Peyer's patch (tissue), 4 donors: ENCODE measurements at regions not wholly inside any gene's neighbourhood (a gene's known extent, or its start where the extent isn't known, plus 50 kb on each side); places are given as distances from the start of the nearest gene placed in this dataset.

ENCODE experiments used
- POLR2A ChIP-seq, 2 donors: fragments of 450-650 bp; IDR thresholded peaks; one replicate each; pipeline ENCODE4 v1.5.1; 2017; ENCODE audit warnings: antibody characterized with exemption in 2 of 2, mild to moderate bottlenecking in 2 of 2, moderate library complexity in 2 of 2
- TF ChIP-seq, protein P1 (sequence below), 6 experiments: fragments of 450-650 bp in 4 of 6; fragments of 200-600 bp in 2 of 6; sonication (generic) in 1 of 6; IDR thresholded peaks; one replicate each; pipeline ENCODE4 v1.5.1; 2017 to 2019; ENCODE audit warnings: antibody characterized with exemption in 6 of 6, mild to moderate bottlenecking in 3 of 6, moderate library complexity in 1 of 6

DNA sequence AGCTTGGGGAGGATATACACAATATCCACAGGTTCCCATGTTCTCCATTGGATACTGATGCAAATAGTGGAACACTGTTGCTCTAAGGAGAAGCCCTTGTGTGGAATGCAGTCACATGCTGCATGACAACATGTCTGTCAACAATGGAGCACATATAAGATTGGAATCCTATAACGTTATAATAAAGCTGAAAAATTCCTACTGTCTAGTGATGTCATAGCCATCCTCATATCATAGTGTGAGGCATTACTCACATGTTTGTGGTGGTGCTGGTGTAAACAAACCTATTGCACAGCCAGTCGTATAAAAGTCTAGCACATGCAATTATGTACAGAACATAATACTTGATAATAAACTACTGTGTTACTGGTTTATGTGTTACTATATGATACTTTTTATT is 394.7 kb downstream of the FBXO15 start:
- TF ChIP-seq, protein P1, sequence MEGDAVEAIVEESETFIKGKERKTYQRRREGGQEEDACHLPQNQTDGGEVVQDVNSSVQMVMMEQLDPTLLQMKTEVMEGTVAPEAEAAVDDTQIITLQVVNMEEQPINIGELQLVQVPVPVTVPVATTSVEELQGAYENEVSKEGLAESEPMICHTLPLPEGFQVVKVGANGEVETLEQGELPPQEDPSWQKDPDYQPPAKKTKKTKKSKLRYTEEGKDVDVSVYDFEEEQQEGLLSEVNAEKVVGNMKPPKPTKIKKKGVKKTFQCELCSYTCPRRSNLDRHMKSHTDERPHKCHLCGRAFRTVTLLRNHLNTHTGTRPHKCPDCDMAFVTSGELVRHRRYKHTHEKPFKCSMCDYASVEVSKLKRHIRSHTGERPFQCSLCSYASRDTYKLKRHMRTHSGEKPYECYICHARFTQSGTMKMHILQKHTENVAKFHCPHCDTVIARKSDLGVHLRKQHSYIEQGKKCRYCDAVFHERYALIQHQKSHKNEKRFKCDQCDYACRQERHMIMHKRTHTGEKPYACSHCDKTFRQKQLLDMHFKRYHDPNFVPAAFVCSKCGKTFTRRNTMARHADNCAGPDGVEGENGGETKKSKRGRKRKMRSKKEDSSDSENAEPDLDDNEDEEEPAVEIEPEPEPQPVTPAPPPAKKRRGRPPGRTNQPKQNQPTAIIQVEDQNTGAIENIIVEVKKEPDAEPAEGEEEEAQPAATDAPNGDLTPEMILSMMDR (IDR thresholded peaks at IDR 0.05): no peak
- no peak for TF ChIP-seq POLR2A (IDR thresholded peaks at IDR 0.05)
